Mucosa of stomach (tissue), 1 donor: ENCODE measurements at regions not wholly inside any gene's neighbourhood (a gene's known extent, or its start where the extent isn't known, plus 50 kb on each side); places are given as distances from the start of the nearest gene placed in this dataset.

Experiments used
- H3K27me3 ChIP-seq: one replicate; pipeline ENCODE4 v1.7.0; 2013; ENCODE audit warnings: mild to moderate bottlenecking, low read length; ENCODE audit not compliant: control insufficient read depth, insufficient read depth
- H3K36me3 ChIP-seq: one replicate; pipeline ENCODE4 v1.7.0; 2013; ENCODE audit warnings: low read length; ENCODE audit not compliant: control insufficient read depth, insufficient read depth
- H3K4me1 ChIP-seq: one replicate; pipeline ENCODE4 v1.7.0; 2013; ENCODE audit warnings: mild to moderate bottlenecking, low read length; ENCODE audit not compliant: control insufficient read depth, insufficient read depth
- H3K4me3 ChIP-seq: one replicate; pipeline ENCODE4 v1.7.0; 2013; ENCODE audit warnings: low read length
- H3K9ac ChIP-seq: one replicate; pipeline ENCODE4 v1.7.0; 2013; ENCODE audit warnings: mild to moderate bottlenecking, low read length, moderate library complexity
- H3K9me3 ChIP-seq: one replicate; pipeline ENCODE4 v1.7.0; 2013; ENCODE audit warnings: mild to moderate bottlenecking, low read length, moderate library complexity; ENCODE audit not compliant: control insufficient read depth
- donor health status: Pancreatic carcinoma.

GRCh38 chr6:113095841-113096240, 748.7 kb downstream of the RFPL4B start:
- no peak overlapping the region for H3K9ac ChIP-seq
- no peaks in the 10 kb centered on the region for H3K36me3 ChIP-seq
- H3K4me1 ChIP-seq = no peaks in the 10 kb centered on the region
- H3K9me3 ChIP-seq = no peaks in the 10 kb centered on the region
- H3K4me3 ChIP-seq = no peak overlapping the region
- H3K27me3 ChIP-seq = no peaks in the 10 kb centered on the region

GRCh38 chr6:113102761-113103160, 754.4 kb upstream of the MARCKS start:
- H3K4me3 ChIP-seq = no peak overlapping the region

GRCh38 chr6:113103634-113104361, 753.3 kb upstream of the MARCKS start:
- no peaks in the 10 kb centered on the region for H3K9me3 ChIP-seq
- no peak overlapping the region for H3K9ac ChIP-seq
- H3K4me3 ChIP-seq = no peak overlapping the region
- no peaks in the 10 kb centered on the region for H3K27me3 ChIP-seq
- H3K4me1 ChIP-seq = no peaks in the 10 kb centered on the region
- H3K36me3 ChIP-seq = no peaks in the 10 kb centered on the region

More at GRCh38 chr6:113102761-113103160, 754.4 kb upstream of the MARCKS start:
- H3K36me3 ChIP-seq = no peaks in the 10 kb centered on the region
- H3K9ac ChIP-seq = no peak overlapping the region
- no peaks in the 10 kb centered on the region for H3K9me3 ChIP-seq
- H3K27me3 ChIP-seq = no peaks in the 10 kb centered on the region
- H3K4me1 ChIP-seq = no peaks in the 10 kb centered on the region

GRCh38 chr6:113104541-113104940, 752.6 kb upstream of the MARCKS start:
- H3K9me3 ChIP-seq = no peaks in the 10 kb centered on the region
- no peak overlapping the region for H3K4me3 ChIP-seq
- H3K4me1 ChIP-seq = no peaks in the 10 kb centered on the region
- no peaks in the 10 kb centered on the region for H3K27me3 ChIP-seq
- no peak overlapping the region for H3K9ac ChIP-seq
- no peaks in the 10 kb centered on the region for H3K36me3 ChIP-seq

GRCh38 chr6:113104951-113105350, 752.2 kb upstream of the MARCKS start:
- Histone ChIP-seq H3K4me1 (no peaks in the 10 kb centered on the region), H3K36me3 (no peaks in the 10 kb centered on the region), H3K9me3 (no peaks in the 10 kb centered on the region), H3K4me3 (no peak overlapping the region), H3K27me3 (no peaks in the 10 kb centered on the region), H3K9ac (no peak overlapping the region)

GRCh38 chr6:113110211-113110610, 746.9 kb upstream of the MARCKS start:
- H3K9me3 ChIP-seq = no peaks in the 10 kb centered on the region
- H3K36me3 ChIP-seq = no peaks in the 10 kb centered on the region
- H3K4me3 ChIP-seq = no peak overlapping the region
- no peak overlapping the region for H3K9ac ChIP-seq
- H3K4me1 ChIP-seq = no peaks in the 10 kb centered on the region
- no peaks in the 10 kb centered on the region for H3K27me3 ChIP-seq

- Histone ChIP-seq H3K36me3 (no peaks in the 10 kb centered on the region), H3K9ac (no peak overlapping the region), H3K4me1 (no peaks in the 10 kb centered on the region), H3K9me3 (no peaks in the 10 kb centered on the region), H3K27me3 (no peaks in the 10 kb centered on the region), H3K4me3 (no peak overlapping the region)
Observed at GRCh38 chr6:113111550-113111949, 745.6 kb upstream of the MARCKS start.

- Histone ChIP-seq H3K4me1 (no peaks in the 10 kb centered on the region), H3K9ac (no peak overlapping the region), H3K4me3 (no peak overlapping the region), H3K27me3 (no peaks in the 10 kb centered on the region), H3K9me3 (no peaks in the 10 kb centered on the region), H3K36me3 (no peaks in the 10 kb centered on the region)
Observed at GRCh38 chr6:113112086-113112485, 745.1 kb upstream of the MARCKS start.

- no peaks in the 10 kb centered on the region for H3K27me3 ChIP-seq
- H3K4me3 ChIP-seq = no peak overlapping the region
- H3K4me1 ChIP-seq = no peaks in the 10 kb centered on the region
- H3K9me3 ChIP-seq = no peaks in the 10 kb centered on the region
- no peak overlapping the region for H3K9ac ChIP-seq
- H3K36me3 ChIP-seq = no peaks in the 10 kb centered on the region
Observed at GRCh38 chr6:113115196-113115595, 741.9 kb upstream of the MARCKS start.

GRCh38 chr6:113120224-113120581, 736.9 kb upstream of the MARCKS start:
- Histone ChIP-seq H3K4me1 (no peaks in the 10 kb centered on the region), H3K4me3 (no peak overlapping the region), H3K9me3 (no peaks in the 10 kb centered on the region), H3K36me3 (no peaks in the 10 kb centered on the region), H3K9ac (no peak overlapping the region), H3K27me3 (no peaks in the 10 kb centered on the region)

- Histone ChIP-seq H3K9me3 (no peaks in the 10 kb centered on the region), H3K4me3 (no peak overlapping the region), H3K27me3 (no peaks in the 10 kb centered on the region), H3K36me3 (no peaks in the 10 kb centered on the region), H3K9ac (no peak overlapping the region), H3K4me1 (no peaks in the 10 kb centered on the region)
Observed at GRCh38 chr6:113120582-113121285, 736.4 kb upstream of the MARCKS start.

GRCh38 chr6:113121571-113121970, 735.6 kb upstream of the MARCKS start:
- Histone ChIP-seq H3K36me3 (no peaks in the 10 kb centered on the region), H3K9me3 (no peaks in the 10 kb centered on the region), H3K27me3 (no peaks in the 10 kb centered on the region), H3K9ac (no peak overlapping the region), H3K4me1 (no peaks in the 10 kb centered on the region), H3K4me3 (no peak overlapping the region)
